Activated T-helper 1 cell treated with anti-CD3 and anti-CD28 coated beads, Interleukin-12 subunit alpha, Interleukin-12 subunit beta, Interleukin-2, Interleukin-4 antibody, amounts not matched to agents 30 ng/mL and 10 ng/mL and 1 ng/mL, durations not matched to agents 14 hours and 24 hours and 36 hours (primary cell): ENCODE measurements at regions not wholly inside any gene's neighbourhood (a gene's known extent, or its start where the extent isn't known, plus 50 kb on each side); places are given as distances from the start of the nearest gene placed in this dataset.

ENCODE experiments used
- DNase-seq: peaks from one replicate; pipeline ENCODE4 v3.0.0; 2021; ENCODE audit warnings: low spot score
- H3K27ac Mint-ChIP-seq: one replicate; pipeline ENCODE4 v1.8.0; 2021; ENCODE audit warnings: mild to moderate bottlenecking, mixed read lengths
- H3K27me3 Mint-ChIP-seq: one replicate; pipeline ENCODE4 v1.8.0; 2022; ENCODE audit warnings: mild to moderate bottlenecking, moderate library complexity, mixed read lengths; ENCODE audit not compliant: insufficient read depth
- H3K36me3 Mint-ChIP-seq: one replicate; pipeline ENCODE4 v1.8.0; 2021; ENCODE audit warnings: low read depth, mixed read lengths
- H3K4me1 Mint-ChIP-seq: one replicate; pipeline ENCODE4 v1.8.0; 2021; ENCODE audit warnings: low read depth, mixed read lengths
- H3K4me3 Mint-ChIP-seq: one replicate; pipeline ENCODE4 v1.8.0; 2021; ENCODE audit warnings: mild to moderate bottlenecking, moderate library complexity, mixed read lengths
- H3K9me3 Mint-ChIP-seq: one replicate; pipeline ENCODE4 v1.8.0; 2021; ENCODE audit warnings: mixed read lengths
- intact Hi-C: fragments of 100-400 bp; cut with micrococcal nuclease; formaldehyde crosslinking; loops from one replicate; pipeline ENCODE4 v1.15.1; 2024

- H3K4me3 Mint-ChIP-seq, result no peak overlapping the region
- H3K27ac Mint-ChIP-seq, result no peak overlapping the region
- no peaks in the 10 kb centered on the region for H3K36me3 Mint-ChIP-seq
- peaks cover 4% of the 10 kb centered on the region for H3K27me3 Mint-ChIP-seq
- no peaks in the 10 kb centered on the region for H3K4me1 Mint-ChIP-seq
- H3K9me3 Mint-ChIP-seq, result no peaks in the 10 kb centered on the region
- DNase-seq, result no peak
- intact Hi-C loops, result no loop called here
Measured at GRCh38 chr18:2368102-2368501, 203.2 kb downstream of the METTL4 start.

- H3K4me3 Mint-ChIP-seq, result no peak overlapping the region
- H3K9me3 Mint-ChIP-seq, result no peaks in the 10 kb centered on the region
- no peaks in the 10 kb centered on the region for H3K4me1 Mint-ChIP-seq
- DNase-seq, result no peak
- intact Hi-C loops, result no loop called here
- no peak overlapping the region for H3K27ac Mint-ChIP-seq
- peaks cover 8% of the 10 kb centered on the region for H3K27me3 Mint-ChIP-seq
- no peaks in the 10 kb centered on the region for H3K36me3 Mint-ChIP-seq
Measured at GRCh38 chr18:2376707-2377106, 194.6 kb downstream of the METTL4 start.

GRCh38 chr18:2380101-2380500, 191.2 kb downstream of the METTL4 start:
- no peaks in the 10 kb centered on the region for H3K36me3 Mint-ChIP-seq
- no peak overlapping the region for H3K4me3 Mint-ChIP-seq
- peaks cover 8% of the 10 kb centered on the region for H3K27me3 Mint-ChIP-seq
- no peaks in the 10 kb centered on the region for H3K9me3 Mint-ChIP-seq
- no peaks in the 10 kb centered on the region for H3K4me1 Mint-ChIP-seq
- no peak for DNase-seq
- intact Hi-C loops, result no loop called here
- H3K27ac Mint-ChIP-seq, result no peak overlapping the region

- Mint-ChIP-seq H3K4me3 (no peak overlapping the region), H3K9me3 (no peaks in the 10 kb centered on the region), H3K27ac (no peak overlapping the region), H3K36me3 (no peaks in the 10 kb centered on the region), H3K27me3 (peaks cover 8% of the 10 kb centered on the region), H3K4me1 (no peaks in the 10 kb centered on the region)
- intact Hi-C loops, result no loop called here
- no peak for DNase-seq
Measured at GRCh38 chr18:2381539-2381938, 189.8 kb downstream of the METTL4 start.

GRCh38 chr18:2387588-2387987, 183.7 kb downstream of the METTL4 start:
- no peak for DNase-seq
- Mint-ChIP-seq H3K27me3 (peaks cover 7% of the 10 kb centered on the region), H3K4me3 (no peak overlapping the region), H3K36me3 (no peaks in the 10 kb centered on the region), H3K27ac (no peak overlapping the region), H3K4me1 (no peaks in the 10 kb centered on the region), H3K9me3 (no peaks in the 10 kb centered on the region)
- intact Hi-C loops, result no loop called here

GRCh38 chr18:2390158-2390557, 181.1 kb downstream of the METTL4 start:
- H3K36me3 Mint-ChIP-seq, result no peaks in the 10 kb centered on the region
- no peaks in the 10 kb centered on the region for H3K9me3 Mint-ChIP-seq
- intact Hi-C loops, result no loop called here
- DNase-seq, result no peak
- no peaks in the 10 kb centered on the region for H3K4me1 Mint-ChIP-seq
- H3K27me3 Mint-ChIP-seq, result peaks cover 7% of the 10 kb centered on the region
- H3K27ac Mint-ChIP-seq, result no peak overlapping the region
- H3K4me3 Mint-ChIP-seq, result no peak overlapping the region

GRCh38 chr18:2391470-2391869, 179.8 kb downstream of the METTL4 start:
- Mint-ChIP-seq H3K36me3 (no peaks in the 10 kb centered on the region), H3K9me3 (no peaks in the 10 kb centered on the region), H3K4me1 (no peaks in the 10 kb centered on the region), H3K27ac (no peak overlapping the region), H3K4me3 (no peak overlapping the region), H3K27me3 (peaks cover 7% of the 10 kb centered on the region)
- intact Hi-C loops, result no loop called here
- DNase-seq, result no peak

GRCh38 chr18:2392446-2392845, 178.9 kb downstream of the METTL4 start:
- intact Hi-C loops, result no loop called here
- Mint-ChIP-seq H3K9me3 (no peaks in the 10 kb centered on the region), H3K4me1 (no peaks in the 10 kb centered on the region), H3K36me3 (no peaks in the 10 kb centered on the region), H3K27me3 (peaks cover 7% of the 10 kb centered on the region), H3K27ac (no peak overlapping the region), H3K4me3 (no peak overlapping the region)
- no peak for DNase-seq

GRCh38 chr18:2394684-2395083, 176.6 kb downstream of the METTL4 start:
- H3K27me3 Mint-ChIP-seq, result peaks cover 8% of the 10 kb centered on the region
- H3K9me3 Mint-ChIP-seq, result no peaks in the 10 kb centered on the region
- intact Hi-C loops, result no loop called here
- no peaks in the 10 kb centered on the region for H3K36me3 Mint-ChIP-seq
- DNase-seq, result no peak
- H3K4me3 Mint-ChIP-seq, result no peak overlapping the region
- no peaks in the 10 kb centered on the region for H3K4me1 Mint-ChIP-seq
- H3K27ac Mint-ChIP-seq, result no peak overlapping the region

GRCh38 chr18:2395427-2396161, 175.7 kb downstream of the METTL4 start:
- Mint-ChIP-seq H3K27me3 (peaks cover 6% of the 10 kb centered on the region), H3K27ac (no peak overlapping the region), H3K4me1 (no peaks in the 10 kb centered on the region), H3K4me3 (no peak overlapping the region), H3K36me3 (no peaks in the 10 kb centered on the region), H3K9me3 (no peaks in the 10 kb centered on the region)
- intact Hi-C loops, result no loop called here
- DNase-seq, result no peak

- no peaks in the 10 kb centered on the region for H3K4me1 Mint-ChIP-seq
Measured at GRCh38 chr18:2396162-2396505, 175.2 kb downstream of the METTL4 start.

GRCh38 chr18:2400701-2401196, 170.6 kb downstream of the METTL4 start:
- no peaks in the 10 kb centered on the region for H3K36me3 Mint-ChIP-seq
- no peaks in the 10 kb centered on the region for H3K9me3 Mint-ChIP-seq
- no peak for DNase-seq
- H3K4me3 Mint-ChIP-seq, result no peak overlapping the region
- intact Hi-C loops, result no loop called here
- H3K4me1 Mint-ChIP-seq, result no peaks in the 10 kb centered on the region
- peaks cover 6% of the 10 kb centered on the region for H3K27me3 Mint-ChIP-seq
- H3K27ac Mint-ChIP-seq, result no peak overlapping the region

More at GRCh38 chr18:2396162-2396505, 175.2 kb downstream of the METTL4 start:
- Mint-ChIP-seq H3K9me3 (no peaks in the 10 kb centered on the region), H3K4me3 (no peak overlapping the region), H3K27me3 (peaks cover 4% of the 10 kb centered on the region), H3K36me3 (no peaks in the 10 kb centered on the region), H3K27ac (no peak overlapping the region)
- DNase-seq, result no peak
- intact Hi-C loops, result no loop called here

- intact Hi-C loops, result no loop called here
- no peaks in the 10 kb centered on the region for H3K4me1 Mint-ChIP-seq
- no peak overlapping the region for H3K4me3 Mint-ChIP-seq
- H3K27me3 Mint-ChIP-seq, result peaks cover 6% of the 10 kb centered on the region
- no peak for DNase-seq
- no peaks in the 10 kb centered on the region for H3K9me3 Mint-ChIP-seq
- no peaks in the 10 kb centered on the region for H3K36me3 Mint-ChIP-seq
- H3K27ac Mint-ChIP-seq, result no peak overlapping the region
Measured at GRCh38 chr18:2402084-2402483, 169.2 kb downstream of the METTL4 start.

GRCh38 chr18:2406544-2406943, 164.8 kb downstream of the METTL4 start:
- H3K9me3 Mint-ChIP-seq, result no peaks in the 10 kb centered on the region
- no peaks in the 10 kb centered on the region for H3K36me3 Mint-ChIP-seq
- H3K4me3 Mint-ChIP-seq, result no peak overlapping the region
- H3K27me3 Mint-ChIP-seq, result peaks cover 2% of the 10 kb centered on the region
- DNase-seq, result no peak
- intact Hi-C loops, result no loop called here
- no peak overlapping the region for H3K27ac Mint-ChIP-seq
- no peaks in the 10 kb centered on the region for H3K4me1 Mint-ChIP-seq
